ENCODE measurements at regions not wholly inside any gene's neighbourhood (a gene's known extent, or its start where the extent isn't known, plus 50 kb on each side); places are given as distances from the start of the nearest gene placed in this dataset.

DNA sequence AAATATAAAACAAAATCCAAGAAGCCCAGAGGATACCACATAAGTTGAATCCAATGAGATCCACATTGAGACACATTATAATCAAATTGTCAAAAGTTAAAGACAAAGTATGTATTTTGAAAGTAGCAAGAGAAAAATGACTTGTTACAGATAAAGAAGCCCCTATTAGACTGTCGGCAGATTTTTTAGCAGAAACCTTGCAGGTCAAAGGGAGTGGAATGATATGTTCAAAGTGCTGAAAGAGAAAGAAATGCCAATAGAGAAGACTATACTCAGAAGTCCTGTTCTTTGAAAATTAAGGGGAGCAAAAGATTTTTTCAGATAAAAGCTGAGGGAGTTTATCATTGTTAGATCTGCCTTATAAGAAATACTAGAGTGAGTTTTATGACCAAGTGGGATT lies 148.9 kb upstream of the EPHA5 start:
- DNase-seq (ENCODE audit: low read depth in 1 of 2, low spot score in 1 of 2) = no peak
- TF ChIP-seq GABPA (IDR thresholded peaks at IDR 0.05; ENCODE audit: low read depth) = no peak
- TF ChIP-seq, protein P1, sequence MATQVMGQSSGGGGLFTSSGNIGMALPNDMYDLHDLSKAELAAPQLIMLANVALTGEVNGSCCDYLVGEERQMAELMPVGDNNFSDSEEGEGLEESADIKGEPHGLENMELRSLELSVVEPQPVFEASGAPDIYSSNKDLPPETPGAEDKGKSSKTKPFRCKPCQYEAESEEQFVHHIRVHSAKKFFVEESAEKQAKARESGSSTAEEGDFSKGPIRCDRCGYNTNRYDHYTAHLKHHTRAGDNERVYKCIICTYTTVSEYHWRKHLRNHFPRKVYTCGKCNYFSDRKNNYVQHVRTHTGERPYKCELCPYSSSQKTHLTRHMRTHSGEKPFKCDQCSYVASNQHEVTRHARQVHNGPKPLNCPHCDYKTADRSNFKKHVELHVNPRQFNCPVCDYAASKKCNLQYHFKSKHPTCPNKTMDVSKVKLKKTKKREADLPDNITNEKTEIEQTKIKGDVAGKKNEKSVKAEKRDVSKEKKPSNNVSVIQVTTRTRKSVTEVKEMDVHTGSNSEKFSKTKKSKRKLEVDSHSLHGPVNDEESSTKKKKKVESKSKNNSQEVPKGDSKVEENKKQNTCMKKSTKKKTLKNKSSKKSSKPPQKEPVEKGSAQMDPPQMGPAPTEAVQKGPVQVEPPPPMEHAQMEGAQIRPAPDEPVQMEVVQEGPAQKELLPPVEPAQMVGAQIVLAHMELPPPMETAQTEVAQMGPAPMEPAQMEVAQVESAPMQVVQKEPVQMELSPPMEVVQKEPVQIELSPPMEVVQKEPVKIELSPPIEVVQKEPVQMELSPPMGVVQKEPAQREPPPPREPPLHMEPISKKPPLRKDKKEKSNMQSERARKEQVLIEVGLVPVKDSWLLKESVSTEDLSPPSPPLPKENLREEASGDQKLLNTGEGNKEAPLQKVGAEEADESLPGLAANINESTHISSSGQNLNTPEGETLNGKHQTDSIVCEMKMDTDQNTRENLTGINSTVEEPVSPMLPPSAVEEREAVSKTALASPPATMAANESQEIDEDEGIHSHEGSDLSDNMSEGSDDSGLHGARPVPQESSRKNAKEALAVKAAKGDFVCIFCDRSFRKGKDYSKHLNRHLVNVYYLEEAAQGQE (IDR thresholded peaks at IDR 0.05; ENCODE audit: insufficient replicate concordance, low read depth) = no peak
- TF ChIP-seq SPI1 (IDR thresholded peaks at IDR 0.05; ENCODE audit: borderline replicate concordance, low read depth) = no peak
- TF ChIP-seq, protein P2, sequence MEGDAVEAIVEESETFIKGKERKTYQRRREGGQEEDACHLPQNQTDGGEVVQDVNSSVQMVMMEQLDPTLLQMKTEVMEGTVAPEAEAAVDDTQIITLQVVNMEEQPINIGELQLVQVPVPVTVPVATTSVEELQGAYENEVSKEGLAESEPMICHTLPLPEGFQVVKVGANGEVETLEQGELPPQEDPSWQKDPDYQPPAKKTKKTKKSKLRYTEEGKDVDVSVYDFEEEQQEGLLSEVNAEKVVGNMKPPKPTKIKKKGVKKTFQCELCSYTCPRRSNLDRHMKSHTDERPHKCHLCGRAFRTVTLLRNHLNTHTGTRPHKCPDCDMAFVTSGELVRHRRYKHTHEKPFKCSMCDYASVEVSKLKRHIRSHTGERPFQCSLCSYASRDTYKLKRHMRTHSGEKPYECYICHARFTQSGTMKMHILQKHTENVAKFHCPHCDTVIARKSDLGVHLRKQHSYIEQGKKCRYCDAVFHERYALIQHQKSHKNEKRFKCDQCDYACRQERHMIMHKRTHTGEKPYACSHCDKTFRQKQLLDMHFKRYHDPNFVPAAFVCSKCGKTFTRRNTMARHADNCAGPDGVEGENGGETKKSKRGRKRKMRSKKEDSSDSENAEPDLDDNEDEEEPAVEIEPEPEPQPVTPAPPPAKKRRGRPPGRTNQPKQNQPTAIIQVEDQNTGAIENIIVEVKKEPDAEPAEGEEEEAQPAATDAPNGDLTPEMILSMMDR (IDR thresholded peaks at IDR 0.05; ENCODE audit: insufficient read depth, low read length) = no peak
- TF ChIP-seq POLR2AphosphoS5 (IDR thresholded peaks at IDR 0.05; ENCODE audit: low read depth) = no peak
- no peak overlapping the region for H3K27ac ChIP-seq (replicated peaks)
- no peaks in the 10 kb centered on the region for H3K27me3 ChIP-seq (ENCODE audit: insufficient read depth, poor library complexity, severe bottlenecking)
- H3K4me3 ChIP-seq (replicated peaks; ENCODE audit: insufficient read depth, low read length) = no peak overlapping the region

DNA sequence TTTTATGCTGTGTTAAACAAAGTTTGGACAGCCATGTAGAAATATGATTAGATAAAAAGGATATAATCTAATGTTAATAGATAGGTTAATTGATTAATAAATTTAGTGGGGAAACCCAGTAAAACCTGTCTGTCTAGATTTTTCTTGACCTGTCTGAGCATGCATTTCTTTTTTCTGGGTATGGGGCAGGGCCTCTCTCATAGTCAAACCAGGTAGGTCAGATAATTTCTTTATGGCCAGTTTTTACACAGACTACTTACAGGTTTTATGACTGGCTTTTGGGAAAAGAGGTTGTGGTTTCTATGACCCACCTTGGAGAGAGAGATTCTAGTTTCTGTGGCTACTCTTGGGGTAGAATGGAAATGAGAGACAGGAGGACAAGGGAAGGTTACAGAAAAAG lies 135.6 kb upstream of the EPHA5 start:
- Histone ChIP-seq H3K27me3 (ENCODE audit: insufficient read depth, poor library complexity, severe bottlenecking) (no peaks in the 10 kb centered on the region), H3K4me3 (replicated peaks; ENCODE audit: insufficient read depth, low read length) (no peak overlapping the region), H3K27ac (replicated peaks) (no peak overlapping the region)
- no peak for DNase-seq (ENCODE audit: low read depth in 1 of 2, low spot score in 1 of 2)
- TF ChIP-seq GABPA (IDR thresholded peaks at IDR 0.05; ENCODE audit: low read depth) = no peak
- TF ChIP-seq, protein P1 (IDR thresholded peaks at IDR 0.05; ENCODE audit: insufficient replicate concordance, low read depth) = no peak
- TF ChIP-seq SPI1 (IDR thresholded peaks at IDR 0.05; ENCODE audit: borderline replicate concordance, low read depth) = no peak
- no peak for TF ChIP-seq POLR2AphosphoS5 (IDR thresholded peaks at IDR 0.05; ENCODE audit: low read depth)
- TF ChIP-seq, protein P2 (IDR thresholded peaks at IDR 0.05; ENCODE audit: insufficient read depth, low read length) = no peak

DNA sequence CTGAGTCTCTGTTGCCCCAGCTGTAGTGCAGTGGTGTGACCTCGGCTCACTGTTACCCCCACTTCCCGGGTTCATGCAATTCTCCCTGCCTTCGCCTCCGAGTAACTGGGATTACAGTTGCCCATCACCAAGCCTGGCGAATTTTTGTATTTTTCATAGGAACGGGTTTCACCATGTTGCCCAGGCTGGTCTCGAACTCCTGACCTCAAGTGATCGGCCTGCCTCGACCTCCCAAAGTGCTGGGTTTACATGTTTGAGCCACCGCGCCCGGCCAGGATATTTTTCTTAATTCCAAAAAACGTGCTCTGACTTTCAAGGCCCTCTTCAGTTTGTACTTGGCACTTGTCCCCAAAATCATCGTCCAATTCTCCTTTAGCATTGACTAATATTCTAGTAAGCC lies 129.2 kb upstream of the EPHA5 start:
- no peak for TF ChIP-seq SPI1 (IDR thresholded peaks at IDR 0.05; ENCODE audit: borderline replicate concordance, low read depth)
- DNase-seq (ENCODE audit: low read depth in 1 of 2, low spot score in 1 of 2) = no peak
- Histone ChIP-seq H3K27ac (replicated peaks) (no peak overlapping the region), H3K27me3 (ENCODE audit: insufficient read depth, poor library complexity, severe bottlenecking) (no peaks in the 10 kb centered on the region), H3K4me3 (replicated peaks; ENCODE audit: insufficient read depth, low read length) (no peak overlapping the region)

DNA sequence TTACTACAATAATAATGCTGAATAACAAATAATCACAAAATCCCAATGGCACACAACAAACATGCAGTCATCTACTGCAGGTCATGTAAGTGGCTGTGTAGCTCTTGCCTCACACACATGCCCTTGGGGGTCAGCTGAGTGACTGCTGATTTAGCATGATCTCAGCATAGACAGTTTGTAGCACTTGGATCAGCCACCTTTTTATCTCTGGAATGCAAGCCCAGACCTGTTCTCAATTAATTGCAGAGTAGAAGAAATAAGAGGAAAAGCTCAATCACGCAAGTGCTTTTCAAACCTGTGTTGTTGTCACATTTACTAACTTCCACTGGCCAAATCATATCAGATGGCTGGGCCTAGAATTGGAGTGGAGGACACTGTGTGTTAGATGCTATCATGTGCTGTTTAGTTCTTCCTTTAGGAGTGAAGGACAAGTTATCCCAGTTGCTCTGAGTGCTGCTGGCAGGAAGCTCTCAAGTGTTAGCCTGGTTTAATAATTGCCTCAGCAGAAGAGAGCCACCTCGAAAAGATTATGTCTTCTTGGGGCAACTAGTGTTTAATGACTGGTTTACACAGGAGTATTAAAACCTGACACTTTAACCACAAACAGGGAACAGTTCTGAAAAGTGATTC lies 128.3 kb upstream of the EPHA5 start:
- DNase-seq (ENCODE audit: low read depth in 1 of 2, low spot score in 1 of 2) = no peak
- H3K4me3 ChIP-seq (replicated peaks; ENCODE audit: insufficient read depth, low read length) = no peak overlapping the region
- TF ChIP-seq GABPA (IDR thresholded peaks at IDR 0.05; ENCODE audit: low read depth) (no peak), POLR2AphosphoS5 (IDR thresholded peaks at IDR 0.05; ENCODE audit: low read depth) (no peak), SPI1 (IDR thresholded peaks at IDR 0.05; ENCODE audit: borderline replicate concordance, low read depth) (no peak)
- TF ChIP-seq, protein P2 (IDR thresholded peaks at IDR 0.05; ENCODE audit: insufficient read depth, low read length) = no peak
- TF ChIP-seq, protein P1 (IDR thresholded peaks at IDR 0.05; ENCODE audit: insufficient replicate concordance, low read depth) = no peak

More for the DNA sequence above, 128.3 kb upstream of the EPHA5 start:
- Histone ChIP-seq H3K27me3 (ENCODE audit: insufficient read depth, poor library complexity, severe bottlenecking) (no peaks in the 10 kb centered on the region), H3K27ac (replicated peaks) (no peak overlapping the region)

Data from HL-60 (cell line).